CD4-positive, alpha-beta T cell treated with Interleukin-17A for 1 hour (primary cell): ENCODE measurements at regions not wholly inside any gene's neighbourhood (a gene's known extent, or its start where the extent isn't known, plus 50 kb on each side); places are given as distances from the start of the nearest gene placed in this dataset.
"Not testable (repeated sequence)": the region's sequence is repeated elsewhere in the genome, so short reads cannot be mapped to it uniquely, and the experiment has no call there.

Experiments used
- DNase-seq: peaks from one replicate; pipeline ENCODE4 v3.0.0-alpha.2; 2020

DNA sequence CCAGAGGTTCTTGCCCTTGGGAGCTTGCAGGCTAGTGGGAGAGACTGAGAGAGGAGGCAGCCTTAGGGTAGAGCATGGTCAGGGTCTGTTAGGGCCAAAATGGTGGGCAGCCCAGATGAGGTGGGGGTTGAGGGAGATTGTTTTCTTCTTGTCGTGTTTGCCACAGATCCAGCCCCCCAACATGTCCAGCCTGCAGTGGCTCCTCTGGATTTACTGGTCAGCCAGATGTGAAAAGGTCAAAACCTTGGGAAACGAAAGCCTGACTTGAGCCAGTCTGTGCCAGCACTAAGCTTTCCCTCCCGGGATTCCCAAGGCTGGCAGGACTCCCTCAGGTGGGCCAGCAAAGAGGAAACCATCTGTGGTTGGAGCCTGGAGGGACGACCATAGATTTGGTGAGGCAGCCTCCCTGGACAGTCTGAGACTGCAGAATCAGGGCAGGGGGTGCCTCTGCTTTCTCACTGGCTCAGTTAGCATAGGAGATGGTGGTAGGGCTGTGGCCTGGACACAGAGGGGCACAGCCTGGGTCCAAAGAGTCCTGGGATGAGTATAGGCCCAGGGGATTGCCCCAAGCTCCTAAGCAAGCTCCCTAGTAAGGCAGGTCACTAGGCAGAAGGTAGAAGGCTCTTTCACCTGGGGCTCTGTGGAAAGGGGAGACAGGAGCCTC lies 51.2 kb upstream of the PRR23C start:
- no peak for DNase-seq

DNA sequence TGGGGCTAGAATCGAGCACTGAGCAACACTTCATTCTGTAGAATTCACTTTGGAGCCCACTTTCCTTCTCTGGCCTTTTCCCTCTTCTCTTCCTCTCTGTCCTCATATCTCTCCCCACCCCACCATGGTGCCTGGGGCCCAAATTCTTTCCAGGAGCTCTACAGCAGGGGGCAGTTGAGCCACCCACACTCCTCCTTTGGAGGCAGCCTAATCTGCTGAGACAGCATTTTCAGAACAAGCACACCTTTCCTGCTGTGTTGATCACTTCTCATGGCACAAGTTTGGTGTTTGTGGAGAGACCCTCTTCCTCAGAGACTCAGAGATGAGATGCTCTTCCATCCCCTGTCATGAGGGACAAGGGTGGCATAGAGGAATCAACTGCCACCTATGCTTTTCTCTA lies 52.0 kb upstream of the PRR23C start:
- no peak for DNase-seq

DNA sequence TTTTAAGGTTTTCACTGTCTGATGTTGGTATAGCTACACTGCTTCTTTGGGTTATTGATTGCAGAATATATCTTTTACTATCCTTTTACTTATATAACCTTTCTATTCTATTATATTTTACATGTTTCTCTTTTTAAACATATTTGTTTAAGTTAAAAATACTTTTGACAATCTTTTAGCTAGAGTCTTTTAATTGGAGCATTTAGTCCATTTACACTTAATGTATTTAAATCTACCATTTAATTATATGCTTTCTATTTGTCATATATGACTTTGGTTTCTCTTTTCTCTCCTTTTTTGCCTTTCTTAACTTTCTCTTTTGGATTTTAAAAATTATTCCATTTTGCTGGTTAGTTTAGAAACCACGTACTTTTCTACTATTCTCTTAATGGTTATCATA lies 53.7 kb upstream of the PRR23C start:
- no peak for DNase-seq

DNA sequence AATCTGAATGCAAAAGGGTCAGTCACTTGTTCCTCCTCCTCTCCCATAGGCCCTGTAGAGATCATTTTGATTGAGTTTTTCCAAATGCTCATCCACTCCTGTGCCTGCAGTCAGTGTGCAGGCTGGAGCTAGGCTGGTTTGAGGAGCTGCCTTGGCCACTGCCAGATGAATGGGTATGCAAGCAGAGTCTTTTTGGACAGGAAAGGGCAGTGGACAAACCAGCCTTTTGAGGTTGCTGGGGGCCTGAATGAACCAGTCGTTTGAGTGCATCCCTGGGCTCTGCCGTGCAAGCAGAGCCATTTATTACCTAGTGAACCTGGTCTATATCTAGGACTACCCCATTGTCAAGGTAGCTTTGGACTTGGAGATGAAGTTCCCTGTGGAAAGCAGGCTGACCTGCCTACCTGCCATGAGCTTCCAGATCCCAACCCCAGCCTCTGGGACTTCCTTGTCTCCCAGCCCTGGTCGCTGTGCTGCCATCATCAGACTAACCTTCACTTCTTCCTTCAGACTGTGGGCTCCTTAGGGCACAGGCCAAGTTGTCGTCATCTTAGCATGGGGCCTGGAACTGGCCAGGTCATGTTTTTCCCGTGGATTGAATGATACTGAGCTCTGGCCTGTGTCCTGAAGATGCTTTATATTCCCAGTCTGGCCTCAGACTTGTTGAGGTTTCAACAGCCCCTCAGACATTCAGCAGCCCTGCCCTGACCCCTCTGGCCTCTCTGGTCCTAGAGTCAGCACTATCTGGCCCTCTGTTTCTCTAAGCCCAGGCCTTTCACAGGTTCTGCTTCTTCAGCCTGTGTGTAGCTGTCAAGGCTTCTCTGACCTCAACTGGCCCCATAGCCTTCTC lies 55.5 kb upstream of the PRR23C start:
- no peak for DNase-seq

DNA sequence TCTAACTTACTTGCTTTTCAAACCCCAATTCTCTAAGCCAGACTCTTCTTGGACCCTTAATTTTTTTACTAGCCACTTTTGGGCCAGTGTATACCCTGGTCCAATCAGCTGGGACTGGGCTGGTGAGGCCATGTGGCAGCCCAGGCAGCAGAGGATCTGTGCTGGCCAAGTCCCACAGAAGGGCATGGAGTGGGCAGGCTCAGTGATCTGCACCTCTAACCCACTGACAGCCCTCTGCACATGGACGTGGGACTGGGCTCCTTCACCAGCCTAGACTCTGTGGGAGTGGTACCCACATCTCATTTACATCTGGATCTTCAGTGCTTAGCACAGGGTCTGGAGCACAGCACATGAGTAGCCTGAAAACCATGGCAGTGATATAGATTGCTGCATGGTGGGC lies 56.1 kb upstream of the PRR23C start:
- DNase-seq: no peak

DNA sequence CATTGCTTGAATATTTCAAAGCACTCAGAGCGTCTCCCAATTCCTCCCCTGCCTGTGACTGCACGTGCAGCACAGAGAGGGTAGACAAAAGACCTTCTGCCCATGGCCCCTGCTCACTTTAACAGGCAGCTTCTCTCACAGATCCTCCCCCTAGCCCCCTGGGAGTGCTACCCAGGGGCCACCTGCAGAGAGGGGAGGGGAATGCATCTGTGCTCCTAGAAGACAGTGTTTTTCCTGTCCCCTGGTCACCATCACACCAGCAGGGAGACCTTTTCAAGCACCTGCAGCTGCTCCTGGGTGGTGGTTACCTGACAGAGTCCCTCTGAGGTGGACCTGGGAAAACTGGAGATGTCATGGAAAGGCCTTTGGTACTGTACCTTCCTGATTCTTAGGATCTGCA lies 56.7 kb upstream of the PRR23C start:
- no peak for DNase-seq

DNA sequence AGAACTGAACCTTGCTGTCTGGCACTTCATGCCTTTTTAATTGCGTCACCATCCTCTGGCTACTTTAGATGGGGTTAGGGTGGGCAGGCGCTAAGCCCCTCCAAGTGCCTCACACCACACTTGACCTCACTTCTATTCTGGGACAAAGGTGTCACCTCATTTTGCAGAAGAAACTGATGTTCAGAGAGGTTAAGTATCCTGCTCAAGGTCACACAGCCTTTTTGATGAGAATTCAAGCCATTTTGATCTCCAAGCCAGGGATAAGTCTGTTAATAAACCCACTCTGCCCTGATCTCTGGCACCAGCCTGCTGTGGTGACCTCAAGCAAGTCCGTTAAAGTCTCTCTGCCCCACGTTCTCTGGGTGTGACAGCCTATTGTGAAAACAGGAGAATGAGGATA lies 58.8 kb upstream of the PRR23C start:
- no peak for DNase-seq

DNA sequence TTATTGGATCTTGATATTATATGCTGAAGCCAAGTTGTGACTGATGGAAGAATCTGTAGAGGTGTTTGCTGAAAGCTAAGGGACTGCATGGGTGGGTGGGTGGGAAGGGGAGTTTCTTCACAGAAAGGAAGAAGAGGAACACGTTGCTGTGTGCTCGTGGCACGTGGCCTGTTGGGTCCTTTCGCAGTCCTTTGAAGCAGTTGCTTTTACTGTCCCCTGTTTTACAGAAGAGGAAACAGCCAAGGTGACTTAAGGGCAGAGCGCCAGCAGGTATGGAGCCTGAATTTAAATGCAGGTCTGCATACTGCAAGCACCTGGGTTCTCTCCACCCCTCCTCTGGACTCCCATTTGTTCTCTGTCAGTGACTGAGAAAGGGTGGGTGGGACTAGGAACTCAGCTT lies 59.4 kb upstream of the PRR23C start:
- no peak for DNase-seq

DNA sequence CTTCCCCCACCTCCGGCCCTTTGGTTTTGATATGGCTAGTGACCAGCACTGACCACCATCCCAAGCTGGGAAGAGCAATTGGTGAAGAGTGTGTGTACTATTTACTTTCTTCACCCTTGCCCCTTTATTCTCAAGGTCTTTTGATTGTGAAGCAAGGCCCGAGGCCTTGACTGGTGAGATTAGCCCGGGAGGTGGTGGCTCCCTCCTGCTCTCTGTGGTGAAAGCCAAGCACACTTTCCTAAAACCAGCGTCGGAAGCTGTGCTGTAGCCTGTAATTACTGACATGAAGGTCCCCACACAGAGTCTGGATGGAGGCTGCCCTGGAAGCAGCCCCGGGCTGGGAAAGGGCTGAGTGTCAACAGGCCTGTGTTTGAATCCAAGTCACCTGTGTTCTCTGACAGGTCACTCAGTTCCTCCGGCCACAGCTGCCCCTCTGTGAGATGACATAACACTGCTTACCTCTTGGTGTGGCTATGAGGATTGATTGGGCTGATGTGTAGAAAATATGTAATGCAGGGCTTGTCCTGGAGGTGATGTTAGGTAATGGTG lies 60.5 kb upstream of the PRR23C start:
- no peak for DNase-seq

DNA sequence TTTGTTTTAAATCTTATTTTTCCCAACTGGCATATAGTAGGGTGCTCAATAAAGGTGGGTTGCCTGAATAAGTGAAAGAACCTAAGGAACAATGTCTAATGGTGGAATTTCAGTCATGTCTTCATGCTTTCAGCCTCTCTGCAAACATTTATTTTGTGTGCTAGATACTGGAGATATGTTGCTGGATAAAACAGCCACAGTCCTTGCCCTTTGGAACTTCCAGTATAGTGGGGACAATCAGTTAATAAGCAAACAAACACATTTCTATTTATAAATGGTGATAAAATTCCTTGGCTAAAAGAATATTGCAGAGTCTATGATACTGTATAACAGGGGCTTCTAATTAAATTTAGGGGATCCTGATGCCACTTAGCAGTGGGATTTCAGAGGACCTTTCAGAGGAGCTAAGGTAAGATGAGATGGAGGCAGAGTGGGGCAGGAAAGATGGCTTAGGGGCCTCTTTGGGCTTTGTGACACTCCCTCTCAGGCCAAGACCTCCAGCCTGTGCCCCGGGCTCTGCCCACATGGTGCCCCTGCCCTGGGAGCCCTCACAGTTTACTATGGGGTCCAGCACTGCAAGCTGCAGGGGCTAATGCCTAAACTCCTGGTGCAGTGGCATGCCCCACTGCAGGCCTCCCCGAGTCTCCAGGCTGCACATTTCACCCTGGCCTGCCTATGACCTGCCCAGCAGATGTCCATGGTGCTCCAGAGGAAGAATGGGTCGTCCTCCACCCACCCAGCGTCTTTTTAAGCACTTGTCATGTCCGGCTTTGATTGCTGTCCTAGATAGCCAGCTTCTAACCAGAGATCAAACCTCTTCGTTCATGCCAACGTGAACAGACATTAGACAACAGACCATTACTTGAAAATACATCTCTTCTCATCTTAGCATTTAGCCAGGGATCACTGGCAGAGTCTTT lies 61.6 kb upstream of the PRR23C start:
- DNase-seq: no peak

DNA sequence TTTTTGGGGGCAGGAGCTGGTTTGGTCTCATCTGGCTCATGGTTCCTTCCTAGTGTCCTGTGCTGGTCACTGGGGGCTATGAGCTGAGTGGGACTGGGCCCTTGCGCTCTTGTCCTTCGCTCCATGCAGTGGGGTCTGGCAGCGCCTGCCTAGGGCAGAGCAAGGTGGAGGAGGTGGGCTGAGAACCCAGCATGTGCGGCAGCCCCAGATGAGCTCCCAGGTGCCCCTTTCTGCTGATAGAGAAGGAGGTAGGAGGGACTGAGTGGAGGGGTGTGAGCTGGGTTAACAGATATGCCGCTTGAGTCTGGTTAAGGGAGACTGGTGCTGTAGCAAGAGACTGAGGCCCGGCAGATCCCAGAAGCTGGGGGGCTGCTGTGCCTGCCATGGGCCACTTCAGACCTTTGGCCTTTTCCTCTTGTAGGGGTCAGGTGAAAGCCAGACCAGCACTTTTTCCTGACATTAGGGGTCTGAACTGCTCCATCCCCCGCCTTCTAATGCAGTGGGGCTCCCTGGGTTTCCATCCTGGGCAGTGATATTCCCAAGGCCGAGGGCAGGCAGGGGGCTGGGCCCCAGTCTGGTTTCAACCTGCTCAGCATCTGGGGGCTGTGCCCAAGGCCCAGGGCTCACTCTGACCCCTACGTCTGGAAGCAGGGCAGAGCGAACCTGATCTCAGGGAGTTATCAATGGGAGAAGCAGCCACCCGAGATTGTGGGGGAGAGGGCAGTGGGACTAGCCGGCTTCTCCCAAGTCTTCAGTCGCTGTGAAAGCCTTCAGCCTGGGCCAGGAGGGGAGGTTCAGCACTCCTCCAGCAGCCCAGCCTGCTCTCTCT lies 62.9 kb upstream of the PRR23C start:
- DNase-seq: no peak

DNA sequence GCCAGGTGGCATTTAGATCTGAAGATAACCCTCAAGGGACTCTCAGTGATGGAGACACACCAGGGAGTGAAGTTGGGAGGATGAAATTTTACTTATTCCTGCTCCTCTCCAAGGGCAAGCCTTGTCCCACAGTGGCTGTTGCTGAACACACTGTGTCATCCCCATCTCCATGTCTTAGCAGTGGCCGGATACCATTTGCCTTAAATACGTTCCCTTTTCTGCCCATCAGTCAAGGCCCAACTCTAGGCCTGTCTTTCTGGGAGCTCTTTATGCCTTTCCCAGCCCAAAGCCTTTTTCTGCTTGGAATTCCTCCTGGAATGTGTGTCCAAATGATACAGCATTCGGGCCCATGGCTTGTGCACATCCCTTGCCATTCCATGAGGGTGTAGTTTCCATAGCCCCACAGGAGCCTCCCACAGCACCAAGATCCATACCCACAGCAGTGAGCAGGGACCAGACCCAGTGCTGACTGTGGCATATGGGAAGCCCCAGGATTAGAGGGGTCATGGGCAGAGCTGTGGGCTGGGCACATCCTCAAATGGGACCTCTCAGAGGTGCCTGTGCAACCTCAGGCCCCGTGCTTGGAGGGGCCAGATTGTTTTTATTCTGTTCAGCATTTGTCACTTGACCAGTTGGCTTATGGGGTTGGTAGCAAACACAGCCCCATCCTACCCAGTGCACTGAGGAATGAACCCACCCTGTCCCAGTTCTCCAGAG lies 63.7 kb upstream of the PRR23C start:
- DNase-seq: no peak

DNA sequence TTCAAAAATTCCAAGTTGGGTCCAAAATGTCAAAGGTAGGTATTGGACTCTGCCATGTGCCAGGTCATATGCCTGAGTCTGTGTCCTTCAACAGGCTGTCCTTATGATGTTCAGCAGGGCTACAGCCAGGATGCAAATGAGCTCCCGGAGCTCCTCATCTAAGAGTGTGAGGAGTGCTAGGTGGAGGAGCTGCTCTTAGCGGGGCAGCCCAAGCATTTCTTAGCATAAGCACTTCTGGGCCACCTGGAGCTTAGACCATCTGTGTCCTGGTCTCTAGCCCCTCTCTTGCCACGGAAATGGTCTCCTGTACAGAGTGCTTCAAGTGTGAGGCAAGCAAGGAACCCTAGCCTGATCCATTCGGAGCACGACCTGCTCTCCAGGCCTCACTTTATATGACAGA lies 64.6 kb upstream of the PRR23C start:
- DNase-seq: no peak

DNA sequence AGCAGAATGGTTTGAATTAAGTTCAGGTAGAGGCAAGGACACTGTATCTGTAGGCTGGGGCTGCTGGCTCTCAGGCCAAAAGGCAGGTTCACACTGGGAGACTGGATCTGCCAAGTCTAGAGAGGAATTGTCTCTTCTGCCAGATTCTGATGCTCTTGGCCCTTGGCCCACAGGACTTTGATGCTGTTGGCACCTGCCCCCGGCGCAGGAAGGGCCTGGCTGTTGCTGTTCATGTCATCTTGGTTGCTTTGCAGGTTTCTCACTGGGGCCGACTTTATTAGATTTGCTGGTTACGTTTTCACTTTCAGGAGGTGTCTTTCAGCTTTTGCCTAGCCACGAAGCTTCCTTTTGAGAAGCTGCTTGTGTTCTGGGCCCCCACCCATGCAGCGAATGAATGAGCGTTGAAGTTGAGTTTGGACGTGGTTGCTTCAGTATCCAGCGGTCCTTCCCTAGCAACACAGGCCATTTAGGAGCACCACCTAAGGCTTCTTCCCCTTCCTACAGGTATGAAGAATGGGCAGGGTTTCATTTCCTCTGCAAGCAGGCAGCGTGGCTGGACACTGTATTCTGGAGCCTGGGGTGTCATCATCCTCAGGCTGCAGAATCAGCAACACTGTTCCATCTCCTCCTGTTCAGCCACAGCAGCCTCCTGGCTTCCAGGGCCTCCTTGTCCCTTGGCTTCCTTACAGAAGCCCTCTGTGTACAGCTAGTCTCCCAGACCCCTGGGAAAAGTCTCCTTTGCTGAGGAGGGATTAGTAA lies 65.6 kb upstream of the PRR23C start:
- DNase-seq: no peak

DNA sequence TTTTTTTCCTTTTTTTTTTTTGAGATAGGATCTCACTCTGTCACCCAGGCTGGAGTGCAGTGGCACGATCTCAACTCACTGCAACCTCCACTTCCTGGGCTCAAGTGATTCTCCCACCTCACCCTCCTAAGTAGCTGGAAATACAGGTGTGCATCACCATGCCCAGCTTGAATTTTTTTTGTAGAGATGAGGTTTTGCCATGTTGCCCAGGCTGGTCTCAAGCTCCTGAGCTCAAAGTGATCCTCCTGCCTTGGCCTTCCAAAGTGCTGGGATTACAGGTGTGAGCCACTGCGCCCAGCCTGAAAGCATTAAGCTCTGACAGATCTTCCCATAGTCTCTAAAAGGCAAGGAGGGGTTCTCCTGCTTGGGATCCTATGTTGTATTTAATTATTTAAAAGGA lies 66.2 kb upstream of the PRR23C start:
- not testable (repeated sequence) for DNase-seq

DNA sequence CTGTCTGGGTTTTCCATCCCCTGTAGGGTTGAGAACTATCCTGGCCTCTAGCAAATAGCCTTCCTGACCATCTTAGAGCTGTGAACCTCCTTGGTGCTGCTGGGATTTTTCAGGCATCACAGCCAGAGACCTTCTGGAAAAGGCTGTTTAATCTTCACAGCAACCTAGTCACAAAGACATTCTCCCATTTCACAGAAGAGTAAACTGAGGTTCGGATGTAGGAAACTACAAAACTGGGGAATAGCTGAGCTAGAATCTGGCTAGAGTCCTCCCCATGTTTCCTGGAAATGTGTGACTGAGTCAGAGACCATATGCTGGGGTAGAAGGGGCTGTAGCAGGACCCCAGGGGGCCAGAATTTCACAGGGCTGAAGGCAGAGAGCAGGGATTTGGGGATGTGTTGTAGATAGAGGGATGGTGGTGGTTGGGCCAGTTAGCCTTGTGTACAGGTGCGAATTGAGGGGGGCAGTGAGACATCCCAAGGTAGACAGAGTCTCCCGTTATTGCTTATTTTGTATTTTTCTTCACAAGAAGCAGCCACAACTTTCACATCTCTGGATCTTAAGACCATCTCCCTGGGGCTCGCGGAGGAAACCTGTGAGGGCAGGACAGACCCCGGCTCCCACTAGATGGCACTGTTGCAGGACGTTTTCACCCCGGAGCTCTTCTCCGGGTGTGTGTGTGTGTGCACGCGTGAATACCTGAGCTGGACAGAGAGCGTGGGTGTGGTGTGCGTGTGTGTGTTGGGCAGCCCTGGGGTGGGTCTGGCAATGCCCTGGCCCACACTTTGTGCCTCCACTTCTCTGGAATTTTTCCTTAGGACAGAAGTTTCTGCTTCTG lies 66.9 kb upstream of the PRR23C start:
- DNase-seq: peak; percentile 45

DNA sequence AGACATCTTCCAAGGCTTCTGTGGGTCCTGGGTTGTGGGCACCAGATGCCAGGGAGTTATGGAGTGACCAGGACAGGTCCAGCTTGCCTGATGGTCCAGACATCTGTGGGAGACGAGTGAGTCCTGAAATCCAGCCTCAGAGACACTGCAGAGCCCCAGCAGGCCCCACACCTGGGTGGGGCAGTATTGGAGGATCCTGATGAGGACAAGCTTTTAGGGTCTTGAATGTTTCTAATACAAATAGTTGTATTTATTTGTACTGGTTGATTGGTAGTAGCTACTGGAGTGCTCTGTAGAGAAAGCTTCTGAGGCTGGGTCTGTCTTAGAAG lies 67.5 kb upstream of the PRR23C start:
- DNase-seq: no peak

DNA sequence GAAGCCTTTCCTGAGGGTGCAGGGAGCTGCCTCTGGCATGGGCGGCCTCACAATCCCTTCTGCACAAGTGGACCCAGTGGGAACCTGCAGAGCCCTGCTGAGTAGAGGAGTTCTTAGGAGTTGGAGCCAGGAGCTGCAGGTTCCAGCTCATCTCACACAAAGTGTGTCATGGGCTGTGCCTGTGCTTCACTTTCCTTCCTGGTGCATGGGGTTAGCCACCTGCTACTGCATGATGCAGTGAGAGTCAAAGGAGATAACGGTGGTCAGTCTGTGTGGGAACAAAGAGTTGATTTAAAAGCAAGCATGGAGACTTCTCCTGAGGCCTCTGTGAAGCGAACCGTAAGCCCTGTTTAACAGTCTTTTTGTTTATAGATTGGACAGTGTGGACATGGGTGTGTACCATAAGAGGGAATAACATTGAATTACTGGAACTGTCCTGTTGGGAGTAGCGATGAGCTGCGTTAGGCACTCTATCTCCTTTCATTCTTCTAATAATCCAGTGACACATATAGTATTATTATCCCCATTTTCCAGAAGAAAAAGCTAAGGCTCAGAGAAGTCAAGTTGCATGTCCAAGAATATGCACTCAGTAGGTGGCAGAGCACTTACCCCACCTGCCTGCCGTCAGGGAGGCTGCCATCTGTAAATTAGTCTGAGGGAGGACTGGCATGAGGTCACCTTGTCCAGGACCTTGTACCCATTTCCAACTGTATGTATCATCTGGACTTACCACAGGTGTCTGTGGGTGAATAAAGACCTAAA lies 68.7 kb upstream of the PRR23C start:
- DNase-seq: no peak

DNA sequence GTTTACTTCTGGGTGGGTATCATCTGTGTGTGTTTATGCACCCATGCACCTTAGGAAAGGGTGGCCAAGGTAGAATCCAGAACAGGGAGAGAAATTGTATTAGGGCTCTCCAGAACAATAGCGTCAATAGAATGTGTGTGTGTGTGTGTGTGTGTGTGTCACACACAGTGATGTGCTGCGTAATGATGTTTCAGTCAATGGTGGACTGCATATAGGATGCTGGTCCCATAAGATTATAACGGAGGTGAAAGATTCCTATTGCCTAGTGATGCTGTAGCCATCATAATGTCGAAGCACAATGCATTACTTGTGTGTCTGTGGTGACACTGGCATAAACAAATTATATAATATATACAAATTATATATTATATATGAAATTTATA lies 69.3 kb upstream of the PRR23C start:
- no peak for DNase-seq
